Body of pancreas (tissue), 4 donors: ENCODE measurements at regions not wholly inside any gene's neighbourhood (a gene's known extent, or its start where the extent isn't known, plus 50 kb on each side); places are given as distances from the start of the nearest gene placed in this dataset.

Experiments
- ATAC-seq: fragments of 150-250 bp; one replicate; pipeline ENCODE4 v1.9.1; 2016
- DNase-seq, 4 donors: peaks; one replicate each; pipeline ENCODE4 v3.0.0-alpha.2; 2019
- H3K27ac ChIP-seq, 4 donors: fragments of 200-600 bp; sonication (generic); 1 replicate in 3 of 4; 2 replicates in 1 of 4; pipeline versions ENCODE4 v1.5.1 to v1.6.1; 2016 to 2019; ENCODE audit warnings: mild to moderate bottlenecking in 1 of 4, mixed read lengths in 1 of 4, moderate library complexity in 1 of 4
- H3K27me3 ChIP-seq, 2 donors: fragments of 200-600 bp; sonication (generic); one replicate each; pipeline ENCODE4 v1.6.0; 2016; ENCODE audit warnings: mild to moderate bottlenecking in 1 of 2
- H3K36me3 ChIP-seq, 2 donors: fragments of 200-600 bp; sonication (generic); replicated peaks in 1 of 2; 2 replicates each; pipeline ENCODE4 v1.5.1; 2016; ENCODE audit warnings: low read depth in 2 of 2; ENCODE audit not compliant: insufficient read depth in 1 of 2
- H3K4me1 ChIP-seq: fragments of 200-600 bp; sonication (generic); one replicate; pipeline ENCODE4 v1.6.0; 2016
- H3K4me3 ChIP-seq, 2 donors: fragments of 200-600 bp; sonication (generic); 1 replicate in 1 of 2; 2 replicates in 1 of 2; pipeline ENCODE4 v1.5.1; 2016 to 2019
- H3K9me3 ChIP-seq, 3 donors: fragments of 200-600 bp; sonication (generic); 1 replicate in 2 of 3; 2 replicates in 1 of 3; pipeline ENCODE4 v1.5.1; 2016
- POLR2A ChIP-seq, 3 donors: fragments of 450-650 bp; IDR thresholded peaks; one replicate each; pipeline ENCODE4 v1.6.1; 2016; ENCODE audit warnings: antibody characterized with exemption in 3 of 3, mild to moderate bottlenecking in 2 of 3
- WGBS, 2 donors: methylation state at CpG; one replicate each; pipeline ENCODE4 v1.1.5; 2017; 5-methylcytosine and 5-hydroxymethylcytosine counted together
- intact Hi-C: fragments of 100-400 bp; cut with DNase I; formaldehyde crosslinking; loops from one replicate; pipeline ENCODE4 v1.15.1; 2023
- TF ChIP-seq, protein P1 (sequence below), 7 experiments: fragments of 450-650 bp in 4 of 7; fragments of 200-600 bp in 3 of 7; sonication (generic) in 3 of 7; IDR thresholded peaks; one replicate each; pipeline ENCODE4 v1.5.1; 2016 to 2019; ENCODE audit warnings: antibody characterized with exemption in 7 of 7

DNA sequence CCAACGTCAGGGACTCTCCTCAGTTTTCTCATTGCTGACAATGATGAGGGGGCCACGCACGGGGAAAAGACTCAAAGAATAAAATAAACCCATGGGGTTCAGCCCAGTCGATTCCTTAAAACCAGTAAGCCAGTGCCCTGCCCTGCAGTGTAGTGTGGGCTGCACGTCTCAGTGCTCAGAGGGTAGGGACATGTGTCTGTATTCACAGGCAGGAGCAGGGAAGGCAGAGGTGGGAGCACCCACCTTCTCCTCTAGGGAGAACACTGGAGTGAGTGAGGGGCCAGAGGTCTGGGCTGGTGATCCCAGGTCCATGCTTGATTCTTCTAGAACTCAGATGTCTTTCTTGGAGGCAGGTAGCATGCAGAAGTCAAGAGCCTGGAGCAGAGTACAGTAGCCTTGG lies 303.6 kb downstream of the MATN1 start:
- no peaks in the 10 kb centered on the region for H3K36me3 ChIP-seq
- TF ChIP-seq, protein P1, sequence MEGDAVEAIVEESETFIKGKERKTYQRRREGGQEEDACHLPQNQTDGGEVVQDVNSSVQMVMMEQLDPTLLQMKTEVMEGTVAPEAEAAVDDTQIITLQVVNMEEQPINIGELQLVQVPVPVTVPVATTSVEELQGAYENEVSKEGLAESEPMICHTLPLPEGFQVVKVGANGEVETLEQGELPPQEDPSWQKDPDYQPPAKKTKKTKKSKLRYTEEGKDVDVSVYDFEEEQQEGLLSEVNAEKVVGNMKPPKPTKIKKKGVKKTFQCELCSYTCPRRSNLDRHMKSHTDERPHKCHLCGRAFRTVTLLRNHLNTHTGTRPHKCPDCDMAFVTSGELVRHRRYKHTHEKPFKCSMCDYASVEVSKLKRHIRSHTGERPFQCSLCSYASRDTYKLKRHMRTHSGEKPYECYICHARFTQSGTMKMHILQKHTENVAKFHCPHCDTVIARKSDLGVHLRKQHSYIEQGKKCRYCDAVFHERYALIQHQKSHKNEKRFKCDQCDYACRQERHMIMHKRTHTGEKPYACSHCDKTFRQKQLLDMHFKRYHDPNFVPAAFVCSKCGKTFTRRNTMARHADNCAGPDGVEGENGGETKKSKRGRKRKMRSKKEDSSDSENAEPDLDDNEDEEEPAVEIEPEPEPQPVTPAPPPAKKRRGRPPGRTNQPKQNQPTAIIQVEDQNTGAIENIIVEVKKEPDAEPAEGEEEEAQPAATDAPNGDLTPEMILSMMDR (IDR thresholded peaks at IDR 0.05), result no peak
- WGBS, 2 donors, result 61 to 76% methylated on average over 5 of the region's 5 CpGs
- DNase-seq (no peak), ATAC-seq (no peak)
- H3K27me3 ChIP-seq, result no peaks in the 10 kb centered on the region
- H3K9me3 ChIP-seq, result no peaks in the 10 kb centered on the region
- no peak overlapping the region for H3K4me3 ChIP-seq
- H3K4me1 ChIP-seq, result no peaks in the 10 kb centered on the region
- no peak overlapping the region for H3K27ac ChIP-seq
- intact Hi-C loops, result no loop called here

DNA sequence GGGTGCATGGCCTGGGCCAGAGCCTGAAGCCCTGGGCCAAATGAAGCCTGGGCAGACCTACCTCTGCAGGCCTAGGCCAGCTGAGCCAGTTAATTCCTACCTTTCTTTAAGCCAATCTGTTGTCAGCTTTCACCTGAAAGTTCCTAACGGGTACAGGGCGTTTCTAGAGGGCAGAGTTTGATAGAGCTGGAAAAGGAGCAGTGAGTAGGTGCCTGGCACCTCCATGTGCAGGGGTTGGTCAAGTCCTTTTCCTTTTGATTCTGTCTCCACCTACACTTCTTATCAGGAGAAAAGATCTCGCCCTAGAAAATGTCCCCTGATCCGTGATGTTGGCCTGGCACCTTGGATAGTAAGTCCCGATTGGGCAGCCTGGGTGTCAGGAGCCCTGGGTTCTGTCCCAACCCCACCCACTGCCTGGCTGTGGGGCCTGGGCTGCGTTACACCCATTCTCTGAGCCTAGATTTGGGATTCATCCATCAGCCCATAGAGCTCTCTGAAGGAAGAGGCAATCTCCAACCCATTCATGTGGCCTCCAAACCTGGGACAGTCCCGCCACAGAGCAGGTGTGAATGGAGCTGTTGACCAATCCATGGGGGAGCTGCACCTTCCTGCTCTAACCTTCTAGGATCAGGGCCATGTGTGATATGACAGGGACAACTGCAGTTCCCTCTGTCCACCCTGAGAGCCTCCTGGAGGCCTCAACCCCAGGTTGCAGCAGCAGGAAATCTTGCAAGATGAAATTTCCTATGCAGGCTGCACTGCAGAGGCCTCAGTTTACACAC lies 304.3 kb downstream of the MATN1 start:
- H3K4me1 ChIP-seq, result no peaks in the 10 kb centered on the region
- WGBS, 2 donors, result 77 to 81% methylated on average over 7 of the region's 7 CpGs

DNA sequence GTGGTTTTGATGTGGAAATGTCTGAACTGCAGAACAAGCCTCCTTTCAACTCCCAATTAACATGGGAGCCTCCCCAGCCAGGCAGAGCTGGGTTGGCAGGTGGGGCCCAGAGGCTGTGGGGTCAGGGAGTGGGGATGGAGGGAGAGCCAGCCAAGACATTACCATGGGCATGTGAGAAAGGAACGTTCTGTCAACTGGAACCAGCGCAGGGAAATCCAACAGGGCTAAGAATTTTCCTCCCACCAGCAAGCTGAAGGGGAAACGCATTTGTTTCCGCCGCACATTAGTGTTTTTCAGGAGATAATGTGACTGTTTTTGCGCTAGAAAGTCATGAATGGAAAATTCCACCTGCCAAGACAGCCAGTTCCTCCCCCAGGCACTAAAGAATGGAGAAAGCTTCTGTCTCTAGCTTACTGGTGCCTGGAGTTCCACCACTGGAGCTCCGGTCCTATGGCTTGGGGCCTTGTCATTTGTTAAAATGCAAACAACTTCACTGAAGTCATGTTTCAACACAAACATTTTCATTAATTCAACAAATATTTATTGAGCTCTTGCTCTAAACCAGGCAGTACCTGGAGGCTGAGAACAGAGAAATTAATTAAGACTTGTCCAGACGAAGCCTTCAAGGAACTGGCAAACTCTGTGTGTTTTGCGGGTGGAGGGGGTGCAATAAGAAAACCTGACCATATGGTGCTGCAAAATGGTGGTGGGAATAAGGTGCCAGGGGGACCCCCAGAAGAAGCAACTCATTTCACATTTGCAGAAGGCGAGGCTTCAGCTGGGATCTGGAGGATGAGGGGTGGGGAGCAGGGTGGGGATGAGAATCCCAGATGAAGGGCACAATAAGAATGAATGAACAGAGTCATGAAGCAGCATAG lies 305.1 kb downstream of the MATN1 start:
- Histone ChIP-seq H3K36me3 (no peaks in the 10 kb centered on the region), H3K27ac (no peak overlapping the region), H3K9me3 (no peaks in the 10 kb centered on the region), H3K4me3 (no peak overlapping the region), H3K4me1 (no peaks in the 10 kb centered on the region), H3K27me3 (no peaks in the 10 kb centered on the region)
- 87 to 89% methylated on average over 10 of the region's 10 CpGs for WGBS, 2 donors
- ATAC-seq (no peak), DNase-seq (no peak)
- TF ChIP-seq, protein P1 (IDR thresholded peaks at IDR 0.05), result no peak
- no peak for TF ChIP-seq POLR2A (IDR thresholded peaks at IDR 0.05)
- intact Hi-C loops, result no loop called here

More for the DNA sequence above, 304.3 kb downstream of the MATN1 start:
- intact Hi-C loops, result no loop called here
- H3K36me3 ChIP-seq, result no peaks in the 10 kb centered on the region
- no peak overlapping the region for H3K4me3 ChIP-seq
- TF ChIP-seq POLR2A (IDR thresholded peaks at IDR 0.05), result no peak
- TF ChIP-seq, protein P1 (IDR thresholded peaks at IDR 0.05), result no peak
- no peaks in the 10 kb centered on the region for H3K27me3 ChIP-seq
- H3K27ac ChIP-seq, result no peak overlapping the region
- no peaks in the 10 kb centered on the region for H3K9me3 ChIP-seq
- ATAC-seq, result no peak
- DNase-seq, result no peak

DNA sequence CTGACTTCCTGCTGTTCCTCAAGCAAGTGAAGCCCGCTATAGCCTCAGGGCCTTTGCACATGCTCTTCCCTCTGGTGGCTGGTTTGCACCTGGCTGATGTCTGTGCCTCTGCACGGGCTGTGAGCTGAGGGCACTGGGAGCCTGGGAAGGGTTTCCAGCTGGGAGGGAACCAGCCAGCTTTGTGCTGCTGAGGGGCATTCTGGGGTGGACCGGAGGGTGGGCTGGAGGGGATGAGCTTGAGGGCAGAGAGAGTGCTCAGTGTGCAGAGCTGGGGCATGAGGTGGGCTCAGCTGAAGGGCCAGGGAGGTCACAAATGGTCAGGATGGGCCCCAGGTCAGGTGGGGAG lies 305.7 kb downstream of the MATN1 start:
- no peaks in the 10 kb centered on the region for H3K4me1 ChIP-seq
- H3K4me3 ChIP-seq, result no peak overlapping the region
- no peaks in the 10 kb centered on the region for H3K27me3 ChIP-seq
- WGBS, 2 donors, result 92 to 100% methylated on average over 2 to 3 of the region's 3 CpGs
- H3K27ac ChIP-seq, result no peak overlapping the region
- no peak for TF ChIP-seq POLR2A (IDR thresholded peaks at IDR 0.05)
- TF ChIP-seq, protein P1 (IDR thresholded peaks at IDR 0.05), result no peak
- intact Hi-C loops, result no loop called here
- H3K36me3 ChIP-seq, result no peaks in the 10 kb centered on the region
- ATAC-seq (no peak), DNase-seq (no peak)
- H3K9me3 ChIP-seq, result no peaks in the 10 kb centered on the region
